HG03159 (cell line): ENCODE measurements at regions not wholly inside any gene's neighbourhood (a gene's known extent, or its start where the extent isn't known, plus 50 kb on each side); places are given as distances from the start of the nearest gene placed in this dataset.
"Not testable (repeated sequence)": the region's sequence is repeated elsewhere in the genome, so short reads cannot be mapped to it uniquely, and the experiment has no call there.

Experiments
- ATAC-seq: cut with Tn5 transposase; IDR thresholded peaks from one replicate; pipeline ENCODE4 v1.9.1; 2021; ENCODE audit warnings: mild to moderate bottlenecking, moderate library complexity; ENCODE audit not compliant: unreplicated experiment

- ATAC-seq: not testable (repeated sequence)
Measured at GRCh38 chr2:192412866-192413265, 218.1 kb upstream of the TMEFF2 start.

GRCh38 chr2:192412394-192412793 lies 217.7 kb upstream of the TMEFF2 start:
- ATAC-seq: no peak

DNA sequence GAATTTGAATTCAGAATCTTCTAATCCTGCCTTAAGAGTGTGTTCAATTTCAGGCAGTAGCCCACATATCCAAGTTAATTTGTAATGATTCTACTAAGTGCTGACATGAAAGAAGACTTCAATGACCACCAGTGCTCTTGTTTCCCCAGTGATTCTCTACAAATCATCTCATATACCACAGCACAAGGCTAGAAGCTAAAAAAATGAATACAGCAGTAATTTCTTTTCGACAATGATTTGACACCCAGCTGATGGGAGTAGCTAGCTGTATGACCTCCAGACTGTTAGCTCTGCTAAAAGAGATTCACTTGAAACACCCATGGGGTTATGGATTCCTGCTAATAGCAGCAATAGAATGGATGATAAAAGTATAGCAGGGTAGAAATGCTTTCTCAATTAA lies 217.0 kb upstream of the TMEFF2 start:
- ATAC-seq: no peak

DNA sequence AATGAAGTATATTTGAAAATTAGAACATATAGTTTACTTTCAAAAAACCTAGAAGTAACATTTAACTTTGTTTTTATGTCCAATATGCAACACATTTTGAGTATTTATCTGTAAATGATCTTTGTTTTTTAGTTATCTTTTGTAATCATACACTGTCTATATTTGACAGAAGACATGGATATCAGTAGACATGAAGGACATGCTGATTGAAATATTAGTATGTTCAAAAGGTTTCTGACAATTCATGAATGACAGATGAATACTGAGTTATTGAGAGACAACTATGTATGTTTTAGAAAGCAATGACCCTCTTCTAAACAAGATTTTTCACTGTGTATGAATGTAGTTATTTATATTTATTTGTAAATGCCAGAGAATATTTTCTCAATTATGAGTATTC lies 215.6 kb upstream of the TMEFF2 start:
- no peak for ATAC-seq

GRCh38 chr2:192407692-192408091 lies 213.0 kb upstream of the TMEFF2 start:
- ATAC-seq: no peak

GRCh38 chr2:192398236-192398635 lies 203.5 kb upstream of the TMEFF2 start:
- ATAC-seq: no peak

- no peak for ATAC-seq
Measured at GRCh38 chr2:192394605-192395004, 199.9 kb upstream of the TMEFF2 start.

- ATAC-seq: no peak
Measured at GRCh38 chr2:192391041-192391440, 196.3 kb upstream of the TMEFF2 start.

DNA sequence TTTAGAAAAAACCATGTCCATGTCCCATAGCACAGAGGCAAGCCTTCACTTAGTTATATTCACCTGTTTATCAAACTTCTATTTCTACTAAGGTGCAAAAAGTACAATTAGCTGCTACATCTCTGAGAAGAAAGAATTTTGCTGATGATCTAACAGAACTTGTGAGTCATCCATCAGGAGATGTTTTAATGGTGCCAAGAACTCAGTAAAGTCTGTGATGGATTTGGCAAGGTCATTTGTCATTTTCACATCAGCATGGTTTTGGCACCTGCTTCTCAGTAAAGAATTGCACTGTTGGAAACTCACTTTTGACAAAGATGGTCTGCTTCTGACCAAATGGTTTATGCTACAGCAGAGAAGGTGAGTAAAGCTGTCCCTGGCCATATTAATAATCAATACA lies 195.7 kb upstream of the TMEFF2 start:
- no peak for ATAC-seq

DNA sequence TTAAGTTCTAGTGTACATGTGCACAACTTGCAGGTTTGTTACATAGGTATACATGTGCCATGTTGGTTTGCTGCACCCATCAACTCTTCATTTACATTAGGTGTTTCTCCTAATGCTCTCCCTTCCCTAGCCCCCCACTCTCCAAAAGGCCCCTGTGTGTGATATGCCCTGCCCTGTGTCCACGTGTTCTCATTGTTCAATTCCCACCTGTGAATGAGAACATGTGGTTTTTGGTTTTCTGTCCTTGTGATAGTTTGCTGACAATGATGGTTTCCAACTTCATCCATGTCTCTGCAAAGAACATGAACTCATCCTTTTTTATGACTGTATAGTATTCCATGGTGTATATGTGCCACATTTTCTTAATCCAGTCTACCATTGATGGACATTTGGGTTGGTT lies 189.5 kb upstream of the TMEFF2 start:
- ATAC-seq: not testable (repeated sequence)

DNA sequence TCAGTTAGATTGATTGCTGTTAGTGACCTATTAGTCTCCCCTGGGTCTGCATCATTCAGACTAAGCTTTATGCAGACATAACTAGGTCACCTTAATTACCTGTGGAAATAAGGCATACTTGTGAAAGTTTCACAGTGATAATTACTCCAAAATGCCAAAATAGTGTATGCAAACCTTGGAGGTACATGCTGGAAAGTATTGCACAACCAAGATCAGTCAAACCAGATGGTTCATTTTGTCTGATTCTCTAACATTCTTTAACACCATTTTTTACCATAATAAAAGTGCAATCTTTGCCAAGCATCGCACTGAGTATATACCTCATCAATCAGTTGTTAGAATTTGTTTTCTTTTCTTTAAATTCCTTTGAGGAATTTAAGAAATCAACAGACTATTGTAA lies 186.3 kb upstream of the TMEFF2 start:
- no peak for ATAC-seq

DNA sequence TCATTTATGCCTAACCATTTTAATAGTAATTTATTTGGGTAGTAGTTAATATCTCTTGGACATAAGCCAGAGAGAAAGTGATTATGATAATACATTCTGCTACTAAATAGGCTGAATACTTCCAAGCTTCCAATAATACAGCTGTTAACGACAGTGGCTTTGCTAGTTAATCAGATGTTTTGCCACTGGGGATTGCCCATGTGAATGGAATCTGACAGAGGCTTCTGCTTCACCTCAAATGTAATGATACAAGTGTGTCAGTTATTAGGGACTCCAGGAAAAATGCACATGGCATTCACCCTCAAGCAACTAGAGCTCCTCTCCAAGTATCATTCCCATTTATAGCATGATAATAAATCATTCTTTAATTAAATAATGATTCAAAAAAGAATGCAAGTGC lies 185.0 kb upstream of the TMEFF2 start:
- no peak for ATAC-seq

DNA sequence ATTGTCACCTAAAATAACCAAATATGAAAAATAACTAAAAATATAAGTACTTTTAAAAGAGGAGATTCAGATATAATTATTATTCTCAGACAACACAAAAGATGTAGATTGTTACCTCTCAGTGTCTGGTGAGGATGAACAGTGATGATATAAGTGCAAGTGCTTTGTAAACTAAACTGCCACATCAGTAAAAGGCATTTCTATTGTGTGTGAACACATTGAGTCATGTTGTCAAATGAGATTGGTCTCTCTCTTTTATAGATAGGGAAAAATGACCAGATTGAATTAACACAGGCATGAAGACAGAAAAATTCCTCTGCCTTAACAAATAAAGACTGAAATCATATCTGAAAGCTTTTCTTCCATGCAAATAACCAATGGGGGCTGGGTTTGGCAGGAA lies 182.4 kb upstream of the TMEFF2 start:
- no peak for ATAC-seq

- no peak for ATAC-seq
Measured at GRCh38 chr2:192373754-192374153, 179.0 kb upstream of the TMEFF2 start.

DNA sequence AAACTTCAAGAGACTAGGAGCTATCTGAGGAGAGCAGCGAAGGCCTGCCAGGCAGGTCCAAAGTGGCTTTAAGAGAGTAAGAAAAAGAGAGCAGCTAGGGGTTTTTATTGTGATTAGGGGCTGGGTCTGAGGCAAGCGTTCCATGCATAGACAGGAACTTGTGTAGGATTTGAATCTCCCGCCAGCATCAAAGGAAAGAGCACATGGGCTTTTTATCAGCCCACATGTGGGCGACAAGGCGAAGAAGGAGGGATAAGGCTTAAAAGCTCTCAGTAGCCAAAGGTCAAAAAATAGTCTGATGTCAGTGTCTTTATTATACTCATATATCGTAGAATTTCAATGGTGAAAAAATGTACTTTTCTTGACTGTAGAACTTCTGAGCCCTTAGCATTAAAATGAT lies 178.5 kb upstream of the TMEFF2 start:
- ATAC-seq: no peak

DNA sequence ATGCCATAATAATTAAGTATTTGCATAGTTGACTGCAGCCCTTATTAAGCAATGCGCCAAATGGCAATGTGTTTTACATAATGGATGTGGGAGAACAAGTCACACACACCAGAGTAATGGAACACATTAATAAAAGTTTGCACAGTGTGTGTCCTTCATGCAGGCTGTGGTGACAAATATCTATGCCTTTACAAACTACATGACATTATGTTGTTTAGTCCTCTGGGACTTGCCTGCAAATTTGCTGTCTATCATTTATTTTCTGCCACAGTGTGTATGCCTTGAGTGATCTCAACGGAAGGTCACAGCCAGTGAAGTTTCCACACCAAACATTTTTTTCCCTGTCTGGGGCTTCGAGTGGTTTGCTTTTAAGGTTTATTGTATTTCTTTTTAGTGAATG lies 175.2 kb upstream of the TMEFF2 start:
- ATAC-seq: no peak

DNA sequence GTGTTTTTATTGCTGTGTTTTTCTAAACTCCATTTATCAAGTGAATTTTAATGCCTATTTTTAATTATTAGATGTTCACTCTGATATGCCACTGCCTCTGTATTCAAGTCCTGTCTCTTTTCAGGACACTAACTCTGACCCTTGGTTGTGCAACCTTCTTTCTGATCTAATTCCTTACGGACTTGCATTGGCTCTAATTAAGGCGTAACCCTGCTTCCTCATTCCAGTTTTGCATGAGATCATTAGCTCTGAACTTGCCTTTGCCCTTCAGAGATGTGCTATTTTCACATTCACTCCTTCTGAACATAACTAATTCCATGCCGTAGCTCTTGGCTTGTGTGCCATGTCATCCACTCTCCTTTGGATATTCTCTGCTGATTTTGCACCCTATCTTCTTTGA lies 162.5 kb upstream of the TMEFF2 start:
- no peak for ATAC-seq

DNA sequence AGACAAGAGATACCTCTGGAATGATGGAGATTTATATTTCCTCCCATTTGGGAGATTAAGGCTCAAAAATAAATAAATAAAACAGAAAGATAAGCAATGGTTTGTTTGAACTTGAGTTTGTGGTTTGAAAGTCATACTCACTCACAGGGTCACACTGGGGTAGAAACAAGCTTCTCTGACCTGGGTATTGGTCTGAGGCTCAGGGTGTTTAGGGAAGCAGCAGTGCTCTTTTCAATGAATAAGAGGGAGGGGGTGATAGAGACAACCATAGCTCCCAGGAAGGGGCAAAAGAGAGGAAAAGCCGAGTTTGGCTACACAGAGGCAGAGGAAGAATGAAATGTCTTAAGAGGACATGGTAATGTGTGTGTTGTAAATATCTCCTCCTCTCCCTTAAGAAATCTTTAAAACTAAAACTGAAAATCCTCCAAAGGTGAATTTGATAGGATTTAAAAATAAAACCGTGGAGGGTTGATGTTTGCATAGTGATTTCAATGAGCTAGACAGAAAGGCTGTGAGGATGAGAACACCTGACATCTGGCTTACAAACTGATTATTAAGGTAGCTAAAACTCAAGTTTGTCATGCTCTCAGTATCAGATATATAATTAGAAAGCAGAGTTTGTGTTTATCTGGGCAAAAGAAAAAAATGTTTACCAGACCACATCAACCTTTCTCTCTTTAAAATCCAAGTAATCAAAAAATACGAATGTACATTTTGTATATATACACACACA lies 159.9 kb upstream of the TMEFF2 start:
- ATAC-seq: no peak

GRCh38 chr2:192347542-192347941 lies 152.8 kb upstream of the TMEFF2 start:
- ATAC-seq: no peak

GRCh38 chr2:192345287-192345686 lies 150.6 kb upstream of the TMEFF2 start:
- ATAC-seq: no peak

DNA sequence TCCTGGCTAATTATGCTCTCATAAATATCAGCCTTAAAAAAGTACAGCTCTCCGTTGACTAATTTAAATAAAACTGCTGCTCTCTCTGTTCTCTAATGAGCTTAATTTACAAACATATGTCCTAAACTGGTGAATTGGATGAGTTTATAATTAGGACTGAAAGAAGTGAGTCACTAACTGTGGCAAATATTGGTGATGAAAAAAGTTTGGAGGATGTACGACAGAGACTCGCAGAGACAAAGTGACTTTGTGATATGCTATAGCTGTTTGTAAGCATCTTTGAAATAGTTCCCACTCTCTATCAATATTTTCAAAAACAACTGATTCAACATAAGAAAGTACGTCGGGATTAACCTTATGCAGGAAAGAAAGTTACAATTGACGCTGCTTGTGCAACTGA lies 138.9 kb upstream of the TMEFF2 start:
- ATAC-seq: no peak

- ATAC-seq: no peak
Measured at GRCh38 chr2:192328297-192328696, 133.6 kb upstream of the TMEFF2 start.

- ATAC-seq: peak; percentile 55
Measured at GRCh38 chr2:192327576-192327975, 132.8 kb upstream of the TMEFF2 start.
